SJSA1 (cell line): ENCODE measurements at regions not wholly inside any gene's neighbourhood (a gene's known extent, or its start where the extent isn't known, plus 50 kb on each side); places are given as distances from the start of the nearest gene placed in this dataset.
A peak's percentile ranks its signal among the peaks of the same experiment; 100 is the strongest.

Source experiments
- DNase-seq, 2 experiments: peaks; one replicate each; pipeline ENCODE4 v3.0.0-alpha.2; 2015 to 2020; ENCODE audit warnings: low spot score in 2 of 2, low read depth in 1 of 2
- H3K27ac ChIP-seq: fragments of 250-450 bp; sonication (Bioruptor Pico); 2 replicates; pipeline ENCODE4 v1.5.1; 2020; ENCODE audit warnings: mild to moderate bottlenecking, moderate library complexity
- H3K27me3 ChIP-seq: fragments of 250-450 bp; sonication (Bioruptor Pico); replicated peaks from 2 replicates; pipeline ENCODE4 v1.5.1; 2020; ENCODE audit warnings: mild to moderate bottlenecking, moderate library complexity
- H3K36me3 ChIP-seq: fragments of 250-450 bp; sonication (Bioruptor Pico); 2 replicates; pipeline ENCODE4 v1.5.1; 2020; ENCODE audit warnings: mild to moderate bottlenecking
- H3K4me1 ChIP-seq: fragments of 250-450 bp; sonication (Bioruptor Pico); replicated peaks from 2 replicates; pipeline ENCODE4 v1.6.1; 2021; ENCODE audit warnings: mild to moderate bottlenecking
- H3K4me3 ChIP-seq: fragments of 250-450 bp; sonication (Bioruptor Pico); 2 replicates; pipeline ENCODE4 v1.5.1; 2020; ENCODE audit warnings: mild to moderate bottlenecking
- H3K9me3 ChIP-seq: fragments of 250-450 bp; sonication (Bioruptor Pico); replicated peaks from 2 replicates; pipeline ENCODE4 v1.5.1; 2020; ENCODE audit warnings: mild to moderate bottlenecking

DNA sequence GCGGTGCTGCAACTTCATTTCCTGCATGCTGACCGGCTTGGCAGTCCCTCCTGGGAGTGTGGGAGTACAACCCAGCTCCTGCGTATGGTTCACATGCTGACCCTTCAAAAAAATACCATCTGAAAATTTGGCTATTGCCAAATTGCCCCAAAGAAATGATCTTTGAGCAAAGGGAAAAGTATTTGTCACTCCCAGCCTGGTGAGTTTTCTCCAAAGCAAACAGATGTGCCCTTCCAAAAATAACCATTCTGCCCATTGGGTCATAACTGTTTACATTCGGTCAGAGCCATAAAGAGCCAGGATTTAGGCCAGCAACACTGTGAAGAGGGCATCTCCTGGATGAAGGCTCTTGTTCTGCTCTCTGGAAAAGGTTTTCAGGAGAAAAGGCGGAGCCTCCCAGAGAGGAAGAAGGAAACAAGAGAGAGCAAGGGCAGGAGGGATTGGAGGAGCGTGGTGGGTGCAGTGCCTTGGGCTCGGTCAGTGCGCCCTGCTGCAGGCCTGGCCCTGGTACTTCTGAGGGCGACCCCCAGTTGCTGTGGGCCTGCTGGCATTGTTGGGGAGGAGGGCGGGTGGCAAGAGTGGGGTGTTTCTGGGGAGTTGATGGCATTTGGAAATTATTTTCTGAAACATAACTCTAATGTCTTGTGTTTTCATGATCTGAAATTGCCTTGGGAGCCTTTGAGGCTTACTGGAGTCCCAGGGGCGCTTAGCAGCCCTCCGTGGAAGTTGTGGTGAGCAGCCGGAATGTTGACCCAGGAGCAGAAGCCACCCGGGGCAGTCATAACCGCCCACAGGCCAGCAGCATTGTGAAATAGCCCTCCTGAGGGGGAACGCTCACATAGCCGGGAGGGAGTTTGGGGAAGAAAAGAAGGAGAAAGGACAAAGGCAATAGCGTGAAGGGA lies 248.4 kb downstream of the MYLK4 start:
- DNase-seq = peak; percentile 11 to 40
- no peaks in the 10 kb centered on the region for H3K36me3 ChIP-seq
- peaks cover 9% of the 10 kb centered on the region for H3K4me1 ChIP-seq
- no peak overlapping the region for H3K27ac ChIP-seq
- H3K27me3 ChIP-seq = no peaks in the 10 kb centered on the region
- no peaks in the 10 kb centered on the region for H3K9me3 ChIP-seq
- no peak overlapping the region for H3K4me3 ChIP-seq

DNA sequence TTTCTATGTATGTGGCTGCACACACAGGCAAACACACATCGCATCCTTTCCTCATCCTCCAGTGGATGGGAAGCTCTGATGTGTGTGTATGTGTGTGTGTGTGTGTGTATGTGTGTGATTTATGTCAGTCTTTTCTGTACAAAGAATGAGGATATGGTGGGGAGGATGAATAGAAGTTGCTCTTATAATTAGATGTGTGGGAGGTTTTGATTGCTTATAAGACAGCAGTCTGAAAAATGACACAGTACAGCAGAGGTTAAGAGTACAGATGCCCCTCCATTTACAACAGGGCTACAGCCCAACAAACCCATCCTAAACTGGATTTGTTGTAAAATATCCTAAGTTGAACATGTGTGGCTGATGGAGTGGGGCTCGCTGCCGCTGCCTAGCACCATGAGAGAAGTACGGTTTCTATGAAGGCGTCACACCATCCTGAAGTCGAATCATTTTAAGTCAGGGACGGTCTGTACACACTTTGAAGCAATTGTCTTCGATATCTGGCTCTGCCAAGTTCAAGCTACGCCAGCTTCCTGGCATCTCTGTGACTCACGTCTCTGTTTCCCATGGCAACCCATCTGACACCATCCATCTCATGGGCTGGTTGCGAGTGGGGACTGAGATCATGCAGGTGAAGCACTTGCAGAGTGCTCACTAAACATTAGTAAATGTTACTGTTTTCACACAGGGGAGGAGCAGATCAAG lies 252.6 kb downstream of the MYLK4 start:
- DNase-seq = no peak
- Histone ChIP-seq H3K4me3 (no peak overlapping the region), H3K27me3 (no peaks in the 10 kb centered on the region), H3K27ac (no peak overlapping the region), H3K4me1 (peaks cover 9% of the 10 kb centered on the region), H3K9me3 (no peaks in the 10 kb centered on the region), H3K36me3 (no peaks in the 10 kb centered on the region)

DNA sequence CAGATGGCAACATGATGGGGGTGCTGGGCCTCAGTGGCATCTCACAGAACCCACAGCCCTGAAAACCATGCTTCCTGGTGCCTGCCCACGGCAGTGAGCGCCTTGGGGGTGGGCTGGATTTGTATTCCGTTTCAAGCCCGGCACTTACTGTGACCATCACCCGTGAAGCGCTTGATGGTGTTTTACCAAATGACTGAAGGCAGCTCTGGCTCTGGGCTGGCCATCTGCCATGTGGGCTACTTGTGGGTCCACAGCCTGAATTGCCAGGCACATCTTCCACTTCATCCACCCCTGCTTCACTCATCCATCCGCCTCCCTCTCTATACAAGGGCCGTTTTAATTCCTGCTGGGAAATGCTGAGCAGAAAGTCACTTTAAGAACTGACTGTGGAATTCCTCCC lies 250.9 kb upstream of the GMDS start:
- no peaks in the 10 kb centered on the region for H3K36me3 ChIP-seq
- DNase-seq = no peak
- no peaks in the 10 kb centered on the region for H3K27me3 ChIP-seq
- no peaks in the 10 kb centered on the region for H3K4me1 ChIP-seq
- H3K9me3 ChIP-seq = no peaks in the 10 kb centered on the region
- no peak overlapping the region for H3K4me3 ChIP-seq
- no peak overlapping the region for H3K27ac ChIP-seq

DNA sequence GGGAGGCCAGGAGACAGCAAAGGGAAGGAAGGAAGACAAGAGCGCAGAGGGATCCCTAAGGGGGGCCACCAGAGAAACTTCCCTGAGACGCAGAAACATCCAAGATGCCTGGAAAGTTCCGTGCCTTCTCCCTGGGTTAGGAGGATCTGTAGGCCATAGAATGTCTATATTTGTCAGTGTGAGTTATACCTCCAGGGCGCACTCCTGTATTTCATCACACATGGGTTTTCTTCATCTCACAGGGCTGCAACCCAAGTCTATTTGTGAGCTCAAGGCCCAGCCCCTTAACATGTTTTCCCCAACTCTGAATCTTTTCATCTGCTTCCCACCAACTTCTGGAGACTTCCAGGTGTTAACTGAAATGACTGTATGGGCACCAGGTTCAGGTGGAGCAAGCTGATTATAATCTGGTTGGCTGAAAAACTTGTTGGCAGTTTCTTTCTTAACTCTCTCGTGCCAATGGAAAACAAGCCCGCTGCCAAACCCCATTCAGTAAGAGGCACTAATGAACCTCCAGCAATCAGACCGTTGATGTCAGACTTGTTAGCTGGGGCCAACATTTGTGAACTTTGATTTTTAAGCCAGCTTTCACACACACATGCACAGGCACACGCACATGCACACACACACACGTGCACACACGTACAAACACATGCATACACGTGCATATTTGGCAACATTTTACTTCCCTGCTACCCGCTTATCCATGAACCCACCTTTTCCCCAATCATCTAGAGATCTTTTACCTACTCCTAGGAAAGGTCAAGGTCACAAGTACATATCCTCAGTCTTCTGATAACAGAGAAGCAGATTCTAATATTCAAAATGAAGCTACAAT lies 247.5 kb upstream of the GMDS start:
- Histone ChIP-seq H3K27me3 (no peaks in the 10 kb centered on the region), H3K27ac (no peak overlapping the region), H3K4me1 (no peaks in the 10 kb centered on the region), H3K4me3 (no peak overlapping the region), H3K36me3 (no peaks in the 10 kb centered on the region), H3K9me3 (no peaks in the 10 kb centered on the region)
- DNase-seq = no peak

DNA sequence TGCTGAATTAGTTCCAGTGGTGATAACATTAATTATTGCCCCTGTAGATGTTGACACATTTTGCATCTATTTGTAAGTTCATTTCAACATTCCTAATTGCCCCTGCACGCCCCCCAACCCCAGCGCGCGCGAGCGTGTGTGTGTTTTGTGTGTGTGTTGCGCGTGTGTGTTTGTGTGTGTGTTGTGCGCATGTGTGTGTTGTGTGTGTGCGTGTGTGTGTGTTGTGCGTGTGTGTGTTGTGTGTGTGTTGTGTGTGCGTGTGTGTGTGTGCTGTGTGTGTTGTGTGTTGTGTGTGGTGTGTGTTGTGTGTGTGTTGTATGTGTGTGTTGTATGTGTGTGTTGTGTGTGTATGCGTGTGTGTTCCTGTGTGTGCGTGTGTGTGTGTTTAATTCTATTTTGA lies 245.7 kb upstream of the GMDS start:
- DNase-seq = no peak

DNA sequence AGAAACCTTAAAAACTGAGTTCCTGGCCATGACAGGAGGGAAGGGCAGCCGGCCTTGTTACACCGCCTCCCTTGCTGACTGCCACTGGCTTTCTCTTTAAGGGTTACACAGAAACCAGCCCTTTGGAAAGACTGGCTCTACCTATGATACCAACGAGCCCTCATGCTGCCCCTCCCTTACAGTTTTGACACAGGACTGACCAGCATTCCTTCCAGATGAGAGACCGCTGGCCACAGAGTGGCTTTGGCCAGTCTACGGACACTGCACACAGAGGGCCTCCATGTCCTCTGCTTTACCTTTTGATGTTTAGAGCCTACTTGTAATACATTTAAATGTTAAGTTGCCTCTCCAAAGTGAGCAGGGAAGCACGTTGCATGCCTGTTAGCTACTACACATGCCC lies 243.2 kb upstream of the GMDS start:
- Histone ChIP-seq H3K4me3 (no peak overlapping the region), H3K27ac (no peak overlapping the region), H3K9me3 (no peaks in the 10 kb centered on the region), H3K27me3 (no peaks in the 10 kb centered on the region), H3K4me1 (no peaks in the 10 kb centered on the region), H3K36me3 (no peaks in the 10 kb centered on the region)
- DNase-seq = no peak

More for the DNA sequence above, 245.7 kb upstream of the GMDS start:
- no peaks in the 10 kb centered on the region for H3K27me3 ChIP-seq
- no peaks in the 10 kb centered on the region for H3K4me1 ChIP-seq
- H3K4me3 ChIP-seq = no peak overlapping the region
- H3K36me3 ChIP-seq = no peaks in the 10 kb centered on the region
- H3K9me3 ChIP-seq = no peaks in the 10 kb centered on the region
- no peak overlapping the region for H3K27ac ChIP-seq

DNA sequence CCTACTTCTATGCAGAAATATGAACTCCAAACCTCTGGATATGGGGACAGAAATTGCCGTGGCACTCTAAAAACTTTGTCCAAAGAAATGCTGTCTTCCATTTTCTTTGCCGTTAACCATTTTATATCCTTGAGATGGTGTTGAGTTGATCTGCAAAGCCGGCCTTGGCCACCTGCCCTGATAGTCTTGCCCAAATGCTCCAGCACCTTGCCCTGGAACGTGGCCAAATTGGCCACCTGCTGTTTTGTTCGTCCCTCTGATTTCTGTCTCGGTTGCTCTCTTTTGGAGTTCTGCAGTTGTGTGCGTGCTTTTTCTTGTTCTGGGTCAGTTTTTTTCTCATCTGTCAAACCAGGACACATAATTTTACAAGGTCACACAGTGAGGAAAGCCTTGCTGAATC lies 239.7 kb upstream of the GMDS start:
- H3K4me3 ChIP-seq = no peak overlapping the region
- H3K9me3 ChIP-seq = no peaks in the 10 kb centered on the region
- no peak for DNase-seq
- H3K36me3 ChIP-seq = no peaks in the 10 kb centered on the region
- no peaks in the 10 kb centered on the region for H3K27me3 ChIP-seq
- no peaks in the 10 kb centered on the region for H3K4me1 ChIP-seq
- no peak overlapping the region for H3K27ac ChIP-seq

DNA sequence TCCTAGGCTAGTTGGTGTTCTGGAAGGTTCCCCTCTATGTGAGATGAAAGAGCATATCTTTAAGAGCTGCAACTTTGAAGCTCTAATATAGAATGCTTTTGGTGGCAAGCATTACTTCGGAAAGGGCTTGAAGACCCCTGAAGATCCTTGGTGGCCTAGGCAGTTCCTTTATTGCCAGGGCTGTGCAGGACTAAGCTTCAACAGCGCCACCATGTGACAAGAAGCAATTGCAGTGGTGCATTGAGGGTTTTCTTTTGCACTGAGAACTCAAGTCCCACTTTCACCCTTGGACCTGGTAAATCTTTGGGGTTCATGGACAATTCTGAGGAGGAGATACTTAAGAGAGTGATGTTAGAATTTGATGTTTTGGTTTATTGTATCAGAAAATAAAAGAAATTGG lies 237.4 kb upstream of the GMDS start:
- H3K36me3 ChIP-seq = no peaks in the 10 kb centered on the region
- no peaks in the 10 kb centered on the region for H3K27me3 ChIP-seq
- peaks cover 8% of the 10 kb centered on the region for H3K4me1 ChIP-seq
- H3K27ac ChIP-seq = no peak overlapping the region
- H3K4me3 ChIP-seq = no peak overlapping the region
- no peaks in the 10 kb centered on the region for H3K9me3 ChIP-seq
- no peak for DNase-seq

DNA sequence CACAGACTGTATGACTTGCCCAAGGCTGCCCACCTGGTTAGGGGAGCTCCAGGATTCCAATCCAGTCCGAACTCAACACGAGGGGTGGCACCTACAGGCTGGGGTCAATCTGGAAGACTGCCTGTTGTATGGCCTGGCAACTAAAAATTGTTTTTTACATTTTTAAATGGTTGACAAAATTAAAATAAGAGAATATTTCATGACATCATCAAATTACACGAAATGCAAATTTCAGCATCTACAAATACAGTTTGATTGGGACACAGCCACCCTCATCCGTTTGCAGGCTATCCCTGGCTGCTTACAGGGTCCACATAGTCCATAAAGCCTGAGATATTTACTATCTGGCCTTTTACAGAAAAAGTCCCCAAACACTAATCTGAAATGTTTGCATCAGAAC lies 235.9 kb upstream of the GMDS start:
- no peaks in the 10 kb centered on the region for H3K27me3 ChIP-seq
- H3K27ac ChIP-seq = no peak overlapping the region
- H3K4me3 ChIP-seq = no peak overlapping the region
- no peaks in the 10 kb centered on the region for H3K36me3 ChIP-seq
- DNase-seq = no peak
- peaks cover 22% of the 10 kb centered on the region for H3K4me1 ChIP-seq
- no peaks in the 10 kb centered on the region for H3K9me3 ChIP-seq

DNA sequence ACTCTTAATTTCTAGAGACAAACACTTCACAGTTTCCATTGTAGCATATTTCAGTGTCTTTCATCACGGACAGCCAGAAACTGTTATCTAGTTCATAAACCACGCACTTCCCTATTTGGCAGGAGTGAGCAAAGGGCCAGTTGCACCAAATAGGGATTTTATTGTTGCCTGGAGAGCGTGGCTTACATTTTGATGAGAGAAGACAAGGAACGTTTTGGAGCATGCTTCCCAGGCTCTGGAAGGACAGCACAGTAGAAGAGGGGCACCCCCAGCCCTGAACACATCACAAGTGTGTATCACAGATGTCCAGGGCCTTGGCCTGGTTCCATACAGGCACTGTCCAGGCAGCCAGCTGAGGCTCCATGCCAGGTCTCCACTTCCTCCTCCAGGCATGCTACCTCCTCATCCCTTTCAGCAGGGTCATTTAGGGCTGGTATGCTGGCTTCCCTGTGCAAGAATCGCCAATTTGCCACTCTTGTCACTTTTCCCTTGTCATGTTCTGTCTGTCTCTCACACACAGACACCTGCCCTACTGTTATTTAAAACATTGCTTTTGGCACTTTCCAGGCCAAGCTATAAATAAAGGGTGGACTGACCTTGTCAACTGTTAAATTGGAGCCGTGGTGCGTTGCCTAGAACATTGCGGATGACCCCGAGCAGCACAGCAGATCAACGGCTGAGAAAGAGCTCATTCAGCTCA lies 235.0 kb upstream of the GMDS start:
- no peaks in the 10 kb centered on the region for H3K9me3 ChIP-seq
- no peaks in the 10 kb centered on the region for H3K27me3 ChIP-seq
- no peak overlapping the region for H3K4me3 ChIP-seq
- peaks cover 23% of the 10 kb centered on the region for H3K4me1 ChIP-seq
- no peak for DNase-seq
- no peak overlapping the region for H3K27ac ChIP-seq
- no peaks in the 10 kb centered on the region for H3K36me3 ChIP-seq

DNA sequence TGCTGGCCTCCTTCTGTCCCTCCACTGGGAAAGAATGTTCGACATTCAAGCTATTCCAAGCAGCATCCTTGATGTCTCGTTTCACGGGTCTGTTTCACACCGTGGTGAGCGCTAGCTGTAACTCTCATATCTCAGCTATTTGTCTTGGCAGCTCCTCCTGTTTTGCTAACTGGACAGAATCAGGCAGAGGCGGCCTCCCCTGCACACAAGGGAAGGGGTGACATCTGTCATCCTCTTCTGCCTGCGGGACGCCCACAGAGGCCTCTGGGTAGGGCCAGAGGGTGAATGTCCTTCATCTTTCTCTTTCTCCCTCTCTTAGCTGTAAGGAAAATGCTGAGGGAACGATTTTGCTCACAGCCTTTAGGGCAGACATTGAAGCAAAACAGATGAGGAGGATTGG lies 232.8 kb upstream of the GMDS start:
- Histone ChIP-seq H3K4me3 (no peak overlapping the region), H3K36me3 (no peaks in the 10 kb centered on the region), H3K4me1 (peaks cover 23% of the 10 kb centered on the region), H3K9me3 (no peaks in the 10 kb centered on the region), H3K27me3 (no peaks in the 10 kb centered on the region), H3K27ac (no peak overlapping the region)
- DNase-seq = peak in 1 of 2 experiments; percentile 43

DNA sequence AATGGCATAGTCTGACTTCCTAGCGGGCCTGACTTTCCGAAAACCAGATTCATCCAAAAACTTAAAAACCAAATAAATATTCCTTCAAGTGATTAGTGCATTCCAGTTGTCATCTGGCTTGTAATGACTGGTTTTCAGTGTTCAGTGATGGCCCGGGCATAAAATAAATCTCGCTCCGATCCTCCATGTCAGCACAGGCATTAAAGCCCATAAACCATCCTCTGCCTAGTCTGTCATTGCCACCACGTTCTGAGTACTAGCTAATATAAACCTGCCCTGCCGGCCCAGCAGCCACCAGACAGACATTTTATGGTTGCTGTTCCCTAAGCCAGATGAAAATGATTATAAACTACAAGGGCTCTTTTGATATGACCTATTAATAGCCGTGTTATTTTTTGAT lies 232.3 kb upstream of the GMDS start:
- 0 out of 2 replicates have a peak overlapping the region, but pooled peaks have one; percentile 6 for H3K27ac ChIP-seq
- no peaks in the 10 kb centered on the region for H3K36me3 ChIP-seq
- H3K27me3 ChIP-seq = no peaks in the 10 kb centered on the region
- no peak overlapping the region for H3K4me3 ChIP-seq
- H3K4me1 ChIP-seq = peaks cover 23% of the 10 kb centered on the region
- no peaks in the 10 kb centered on the region for H3K9me3 ChIP-seq
- DNase-seq = no peak

DNA sequence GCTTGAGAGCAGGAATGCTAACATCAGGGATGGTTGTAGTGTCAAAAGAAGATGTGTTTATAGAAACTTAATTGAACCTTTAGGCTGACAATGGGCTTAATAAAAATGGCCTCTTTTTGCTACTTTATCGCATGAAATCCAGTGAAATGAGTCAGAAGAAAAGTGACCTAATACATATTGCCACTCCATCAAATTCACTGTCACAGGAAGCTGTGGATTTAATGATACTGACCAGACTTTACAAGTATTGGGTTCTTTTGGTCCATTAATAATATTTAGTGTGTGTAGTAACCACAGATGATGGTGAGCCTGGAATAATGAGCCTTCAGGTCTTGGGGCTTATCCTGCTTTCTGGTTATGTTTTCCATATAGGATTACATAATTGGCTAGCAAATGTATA lies 231.8 kb upstream of the GMDS start:
- H3K4me1 ChIP-seq = peaks cover 23% of the 10 kb centered on the region
- peak in 1 of 2 experiments; percentile 28 for DNase-seq
- H3K9me3 ChIP-seq = no peaks in the 10 kb centered on the region
- no peak overlapping the region for H3K4me3 ChIP-seq
- no peaks in the 10 kb centered on the region for H3K27me3 ChIP-seq
- no peaks in the 10 kb centered on the region for H3K36me3 ChIP-seq
- 0 out of 2 replicates have a peak overlapping the region, but pooled peaks have one; percentile 6 for H3K27ac ChIP-seq
